Astrocyte (in vitro differentiated cells and primary cell): ENCODE measurements at regions not wholly inside any gene's neighbourhood (a gene's known extent, or its start where the extent isn't known, plus 50 kb on each side); places are given as distances from the start of the nearest gene placed in this dataset.

ENCODE experiments used
- DNase-seq: peaks from one replicate; pipeline ENCODE4 v3.0.0-alpha.2; 2010; ENCODE audit warnings: low read depth
- FAIRE-seq: peaks from 2 replicates; lab custom pipeline; 2011; peaks lifted over from hg19 to GRCh38; lab: Jason Lieb, UNC
- H2AFZ ChIP-seq: 2 replicates; pipeline ENCODE4 v1.6.0; 2012; ENCODE audit warnings: low read depth, low read length, inconsistent platforms
- H3K27ac ChIP-seq: 2 replicates; pipeline ENCODE4 v1.5.1; 2011; ENCODE audit warnings: low read depth, low read length, inconsistent platforms
- H3K27me3 ChIP-seq: 2 replicates; pipeline ENCODE4 v1.6.0; 2011; ENCODE audit warnings: low read length, inconsistent platforms; ENCODE audit not compliant: insufficient read depth
- H3K36me3 ChIP-seq: 2 replicates; pipeline ENCODE4 v1.5.1; 2011; ENCODE audit warnings: low read length, inconsistent platforms; ENCODE audit not compliant: insufficient read depth
- H3K4me1 ChIP-seq: 2 replicates; pipeline ENCODE4 v1.5.1; 2011; ENCODE audit warnings: low read length, inconsistent platforms; ENCODE audit not compliant: insufficient read depth
- H3K4me2 ChIP-seq: 2 replicates; pipeline ENCODE4 v1.6.0; 2012; ENCODE audit warnings: low read length, inconsistent platforms
- H3K4me3 ChIP-seq: 2 replicates; pipeline ENCODE4 v1.5.1; 2011; ENCODE audit warnings: low read depth, mild to moderate bottlenecking, low read length, inconsistent platforms; ENCODE audit not compliant: insufficient read depth
- H3K79me2 ChIP-seq: 2 replicates; pipeline ENCODE4 v1.6.0; 2012; ENCODE audit warnings: mild to moderate bottlenecking, low read length, inconsistent platforms; ENCODE audit not compliant: insufficient read depth
- H3K9ac ChIP-seq: 2 replicates; pipeline ENCODE4 v1.6.0; 2012; ENCODE audit warnings: mild to moderate bottlenecking, low read length, inconsistent platforms
- H3K9me3 ChIP-seq: 2 replicates; pipeline ENCODE4 v1.5.1; 2012; ENCODE audit warnings: low read depth, mild to moderate bottlenecking, low read length, inconsistent platforms; ENCODE audit not compliant: insufficient read depth
- H4K20me1 ChIP-seq: 2 replicates; pipeline ENCODE4 v1.6.0; 2012; ENCODE audit warnings: low read length, inconsistent platforms; ENCODE audit not compliant: insufficient read depth
- H3K27ac Mint-ChIP-seq: one replicate; pipeline ENCODE4 v1.8.0; 2021; ENCODE audit warnings: mild to moderate bottlenecking, mixed read lengths; ENCODE audit not compliant: unreplicated experiment
- H3K27me3 Mint-ChIP-seq: one replicate; pipeline ENCODE4 v1.8.0; 2021; ENCODE audit warnings: low read depth, mixed read lengths; ENCODE audit not compliant: unreplicated experiment
- H3K36me3 Mint-ChIP-seq: one replicate; pipeline ENCODE4 v1.8.0; 2021; ENCODE audit warnings: low read depth, mixed read lengths; ENCODE audit not compliant: unreplicated experiment
- H3K4me1 Mint-ChIP-seq: one replicate; pipeline ENCODE4 v1.8.0; 2021; ENCODE audit warnings: low read depth, mixed read lengths; ENCODE audit not compliant: unreplicated experiment
- H3K4me3 Mint-ChIP-seq: one replicate; pipeline ENCODE4 v1.8.0; 2021; ENCODE audit warnings: mild to moderate bottlenecking, moderate library complexity, mixed read lengths; ENCODE audit not compliant: unreplicated experiment
- H3K9me3 Mint-ChIP-seq: one replicate; pipeline ENCODE4 v1.8.0; 2021; ENCODE audit warnings: mild to moderate bottlenecking, mixed read lengths; ENCODE audit not compliant: unreplicated experiment
- EZH2 ChIP-seq: IDR thresholded peaks from 2 replicates; pipeline ENCODE4 v1.6.1; 2012; ENCODE audit warnings: mild to moderate bottlenecking, low read length, inconsistent platforms; ENCODE audit not compliant: insufficient read depth
- TF ChIP-seq, protein P1 (sequence below): IDR thresholded peaks from 2 replicates; pipeline ENCODE4 v1.5.1; 2011; ENCODE audit warnings: low read depth, mild to moderate bottlenecking, inconsistent platforms, low read length, moderate library complexity; ENCODE audit not compliant: insufficient read depth

DNA sequence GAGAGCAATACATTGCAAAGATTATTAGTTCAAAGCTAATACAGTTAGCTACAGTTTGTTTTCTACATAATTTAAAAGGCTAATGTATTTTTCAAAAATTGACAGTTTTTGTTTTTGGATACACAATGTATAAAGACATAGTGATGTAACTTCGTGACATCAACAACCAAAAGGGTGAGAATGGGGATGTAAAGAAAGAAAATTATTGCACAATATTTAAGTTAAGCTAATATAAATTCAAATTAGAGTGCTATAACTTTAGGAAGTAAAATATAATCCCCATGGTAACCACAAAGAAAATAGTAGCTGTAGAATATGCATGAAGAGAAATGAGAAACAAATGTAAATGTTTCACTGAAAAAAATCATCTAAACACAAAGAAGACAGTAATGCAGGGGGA is 334.4 kb upstream of the DEPDC1 start:
- Histone ChIP-seq H3K4me3 (no peak overlapping the region), H3K27me3 (no peaks in the 10 kb centered on the region), H3K27ac (no peak overlapping the region), H3K9ac (no peak overlapping the region), H3K4me1 (no peaks in the 10 kb centered on the region), H3K9me3 (no peaks in the 10 kb centered on the region), H3K4me2 (no peak overlapping the region), H2AFZ (no peak overlapping the region), H3K79me2 (no peaks in the 10 kb centered on the region), H3K36me3 (no peaks in the 10 kb centered on the region), H4K20me1 (no peaks in the 10 kb centered on the region)
- DNase-seq (no peak), FAIRE-seq (no peak)
- no peaks in the 10 kb centered on the region for H3K36me3 Mint-ChIP-seq
- H3K4me1 Mint-ChIP-seq: no peaks in the 10 kb centered on the region
- no peak overlapping the region for H3K4me3 Mint-ChIP-seq
- H3K27me3 Mint-ChIP-seq: no peaks in the 10 kb centered on the region
- H3K27ac Mint-ChIP-seq: no peak overlapping the region
- TF ChIP-seq EZH2: no peak
- TF ChIP-seq, protein P1, sequence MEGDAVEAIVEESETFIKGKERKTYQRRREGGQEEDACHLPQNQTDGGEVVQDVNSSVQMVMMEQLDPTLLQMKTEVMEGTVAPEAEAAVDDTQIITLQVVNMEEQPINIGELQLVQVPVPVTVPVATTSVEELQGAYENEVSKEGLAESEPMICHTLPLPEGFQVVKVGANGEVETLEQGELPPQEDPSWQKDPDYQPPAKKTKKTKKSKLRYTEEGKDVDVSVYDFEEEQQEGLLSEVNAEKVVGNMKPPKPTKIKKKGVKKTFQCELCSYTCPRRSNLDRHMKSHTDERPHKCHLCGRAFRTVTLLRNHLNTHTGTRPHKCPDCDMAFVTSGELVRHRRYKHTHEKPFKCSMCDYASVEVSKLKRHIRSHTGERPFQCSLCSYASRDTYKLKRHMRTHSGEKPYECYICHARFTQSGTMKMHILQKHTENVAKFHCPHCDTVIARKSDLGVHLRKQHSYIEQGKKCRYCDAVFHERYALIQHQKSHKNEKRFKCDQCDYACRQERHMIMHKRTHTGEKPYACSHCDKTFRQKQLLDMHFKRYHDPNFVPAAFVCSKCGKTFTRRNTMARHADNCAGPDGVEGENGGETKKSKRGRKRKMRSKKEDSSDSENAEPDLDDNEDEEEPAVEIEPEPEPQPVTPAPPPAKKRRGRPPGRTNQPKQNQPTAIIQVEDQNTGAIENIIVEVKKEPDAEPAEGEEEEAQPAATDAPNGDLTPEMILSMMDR: no peak
- H3K9me3 Mint-ChIP-seq: peaks cover 9% of the 10 kb centered on the region

DNA sequence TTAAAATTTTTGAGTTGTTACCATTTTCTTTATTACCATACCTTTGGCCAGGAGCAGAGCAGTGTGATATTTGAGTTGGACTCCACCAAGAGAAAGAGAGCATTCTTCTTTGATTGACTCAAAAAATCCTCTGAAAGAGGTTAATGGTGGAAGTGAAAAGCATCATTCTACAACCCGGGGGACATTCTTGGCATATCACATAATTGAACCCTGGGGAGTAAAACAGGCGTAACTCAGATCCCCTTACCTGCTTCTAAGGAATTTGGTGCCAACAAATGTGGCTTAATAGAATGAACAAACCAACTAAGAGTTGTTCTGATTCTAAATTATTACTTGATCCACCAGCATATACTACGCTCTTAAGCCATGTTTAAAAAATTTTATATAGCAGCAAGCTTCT is 351.1 kb upstream of the DEPDC1 start:
- H3K36me3 Mint-ChIP-seq: no peaks in the 10 kb centered on the region
- no peaks in the 10 kb centered on the region for H3K4me1 ChIP-seq
- no peaks in the 10 kb centered on the region for H3K4me1 Mint-ChIP-seq
- no peaks in the 10 kb centered on the region for H3K79me2 ChIP-seq
- peaks cover 2% of the 10 kb centered on the region for H3K9me3 Mint-ChIP-seq
- H3K4me3 Mint-ChIP-seq: no peak overlapping the region
- H3K9ac ChIP-seq: no peak overlapping the region
- H3K9me3 ChIP-seq: no peaks in the 10 kb centered on the region
- no peak overlapping the region for H2AFZ ChIP-seq
- no peak overlapping the region for H3K27ac Mint-ChIP-seq
- no peak for TF ChIP-seq EZH2
- TF ChIP-seq, protein P1: no peak
- FAIRE-seq (no peak), DNase-seq (no peak)
- no peak overlapping the region for H3K27ac ChIP-seq
- no peak overlapping the region for H3K4me2 ChIP-seq
- H3K27me3 Mint-ChIP-seq: no peaks in the 10 kb centered on the region
- no peaks in the 10 kb centered on the region for H4K20me1 ChIP-seq
- no peak overlapping the region for H3K4me3 ChIP-seq
- no peaks in the 10 kb centered on the region for H3K36me3 ChIP-seq
- no peaks in the 10 kb centered on the region for H3K27me3 ChIP-seq

DNA sequence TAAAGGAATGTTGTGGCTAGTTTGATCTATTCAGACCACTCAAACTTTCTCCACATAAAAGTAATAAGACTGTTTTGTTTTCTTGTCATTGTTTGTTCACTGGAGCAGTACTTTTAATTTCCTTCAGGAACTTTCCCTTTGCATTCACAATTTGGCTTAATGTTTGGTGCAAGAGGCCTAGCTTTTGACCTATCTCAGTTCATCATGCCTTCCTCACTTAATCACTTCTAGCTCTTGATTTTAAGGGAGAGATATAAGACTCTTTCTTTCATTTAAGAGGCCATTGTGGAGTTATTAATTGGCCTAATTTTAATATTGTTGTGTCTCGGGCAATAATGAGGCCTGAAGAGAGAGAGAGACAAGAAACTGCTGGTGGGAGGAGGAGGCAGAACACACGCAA is 371.7 kb upstream of the DEPDC1 start:
- Histone ChIP-seq H3K27me3 (no peaks in the 10 kb centered on the region), H4K20me1 (no peaks in the 10 kb centered on the region), H3K36me3 (no peaks in the 10 kb centered on the region), H2AFZ (no peak overlapping the region), H3K4me3 (no peak overlapping the region), H3K4me2 (no peak overlapping the region), H3K9ac (no peak overlapping the region), H3K27ac (no peak overlapping the region), H3K9me3 (no peaks in the 10 kb centered on the region), H3K79me2 (no peaks in the 10 kb centered on the region), H3K4me1 (no peaks in the 10 kb centered on the region)
- Mint-ChIP-seq H3K4me1 (no peaks in the 10 kb centered on the region), H3K27ac (no peak overlapping the region), H3K36me3 (no peaks in the 10 kb centered on the region), H3K9me3 (peaks cover 13% of the 10 kb centered on the region), H3K27me3 (no peaks in the 10 kb centered on the region), H3K4me3 (no peak overlapping the region)
- no peak for DNase-seq
- no peak for FAIRE-seq
- no peak for TF ChIP-seq EZH2
- TF ChIP-seq, protein P1: no peak
